ENCODE measurements at regions not wholly inside any gene's neighbourhood (a gene's known extent, or its start where the extent isn't known, plus 50 kb on each side); places are given as distances from the start of the nearest gene placed in this dataset.

GRCh38 chr13:78779608-78780007 is 120.7 kb upstream of the OBI1 start:
- Mint-ChIP-seq H3K4me1 (ENCODE audit: low read depth, unreplicated experiment) (no peaks in the 10 kb centered on the region), H3K9me3 (ENCODE audit: low read depth, unreplicated experiment) (no peaks in the 10 kb centered on the region), H3K27me3 (ENCODE audit: unreplicated experiment) (no peaks in the 10 kb centered on the region), H3K4me3 (ENCODE audit: low read depth, unreplicated experiment) (no peak overlapping the region), H3K27ac (ENCODE audit: unreplicated experiment) (no peak overlapping the region), H3K36me3 (ENCODE audit: insufficient read depth, unreplicated experiment) (no peaks in the 10 kb centered on the region)
- no TSS peak for BruUV-seq (replicated peaks)
- no peak for TF ChIP-seq CTCF (IDR thresholded peaks at IDR 0.05; ENCODE audit: unreplicated experiment)
- CTCF ChIA-PET, result no interaction called here
- no peak for DNase-seq
- intact Hi-C loops (cut with micrococcal nuclease; ENCODE audit: unreplicated experiment), result no loop called here

- H3K36me3 Mint-ChIP-seq (ENCODE audit: insufficient read depth, unreplicated experiment), result no peaks in the 10 kb centered on the region
- BruUV-seq (replicated peaks), result no TSS peak
- CTCF ChIA-PET, result no interaction called here
These were observed 119.0 kb upstream of the OBI1 start for GRCh38 chr13:78777976-78778375.

GRCh38 chr13:78777396-78777795 is 118.4 kb upstream of the OBI1 start:
- no peak overlapping the region for H3K27ac Mint-ChIP-seq (ENCODE audit: unreplicated experiment)
- TF ChIP-seq CTCF (IDR thresholded peaks at IDR 0.05; ENCODE audit: unreplicated experiment), result no peak
- H3K36me3 Mint-ChIP-seq (ENCODE audit: insufficient read depth, unreplicated experiment), result no peaks in the 10 kb centered on the region
- H3K27me3 Mint-ChIP-seq (ENCODE audit: unreplicated experiment), result no peaks in the 10 kb centered on the region
- no peaks in the 10 kb centered on the region for H3K9me3 Mint-ChIP-seq (ENCODE audit: low read depth, unreplicated experiment)
- no TSS peak for BruUV-seq (replicated peaks)
- intact Hi-C loops (cut with micrococcal nuclease; ENCODE audit: unreplicated experiment), result no loop called here
- CTCF ChIA-PET, result no interaction called here
- DNase-seq, result no peak
- no peaks in the 10 kb centered on the region for H3K4me1 Mint-ChIP-seq (ENCODE audit: low read depth, unreplicated experiment)
- H3K4me3 Mint-ChIP-seq (ENCODE audit: low read depth, unreplicated experiment), result no peak overlapping the region

More at GRCh38 chr13:78777976-78778375, 119.0 kb upstream of the OBI1 start:
- Mint-ChIP-seq H3K27me3 (ENCODE audit: unreplicated experiment) (no peaks in the 10 kb centered on the region), H3K4me3 (ENCODE audit: low read depth, unreplicated experiment) (no peak overlapping the region), H3K9me3 (ENCODE audit: low read depth, unreplicated experiment) (no peaks in the 10 kb centered on the region), H3K4me1 (ENCODE audit: low read depth, unreplicated experiment) (no peaks in the 10 kb centered on the region), H3K27ac (ENCODE audit: unreplicated experiment) (no peak overlapping the region)
- intact Hi-C loops (cut with micrococcal nuclease; ENCODE audit: unreplicated experiment), result no loop called here
- no peak for DNase-seq
- no peak for TF ChIP-seq CTCF (IDR thresholded peaks at IDR 0.05; ENCODE audit: unreplicated experiment)

GRCh38 chr13:78772933-78773332 is 114.0 kb upstream of the OBI1 start:
- intact Hi-C loops (cut with micrococcal nuclease; ENCODE audit: unreplicated experiment), result no loop called here
- DNase-seq, result no peak
- Mint-ChIP-seq H3K36me3 (ENCODE audit: insufficient read depth, unreplicated experiment) (no peaks in the 10 kb centered on the region), H3K27me3 (ENCODE audit: unreplicated experiment) (no peaks in the 10 kb centered on the region), H3K9me3 (ENCODE audit: low read depth, unreplicated experiment) (no peaks in the 10 kb centered on the region), H3K4me3 (ENCODE audit: low read depth, unreplicated experiment) (no peak overlapping the region), H3K27ac (ENCODE audit: unreplicated experiment) (no peak overlapping the region), H3K4me1 (ENCODE audit: low read depth, unreplicated experiment) (no peaks in the 10 kb centered on the region)
- no peak for TF ChIP-seq CTCF (IDR thresholded peaks at IDR 0.05; ENCODE audit: unreplicated experiment)
- no TSS peak for BruUV-seq (replicated peaks)
- CTCF ChIA-PET, result no interaction called here

- CTCF ChIA-PET, result no interaction called here
- Mint-ChIP-seq H3K4me1 (ENCODE audit: low read depth, unreplicated experiment) (no peaks in the 10 kb centered on the region), H3K36me3 (ENCODE audit: insufficient read depth, unreplicated experiment) (no peaks in the 10 kb centered on the region), H3K27ac (ENCODE audit: unreplicated experiment) (no peak overlapping the region), H3K27me3 (ENCODE audit: unreplicated experiment) (no peaks in the 10 kb centered on the region), H3K9me3 (ENCODE audit: low read depth, unreplicated experiment) (no peaks in the 10 kb centered on the region), H3K4me3 (ENCODE audit: low read depth, unreplicated experiment) (no peak overlapping the region)
- DNase-seq, result no peak
- intact Hi-C loops (cut with micrococcal nuclease; ENCODE audit: unreplicated experiment), result no loop called here
- TF ChIP-seq CTCF (IDR thresholded peaks at IDR 0.05; ENCODE audit: unreplicated experiment), result no peak
- no TSS peak for BruUV-seq (replicated peaks)
These were observed 111.6 kb upstream of the OBI1 start for GRCh38 chr13:78770601-78771000.
